ENCODE measurements at regions not wholly inside any gene's neighbourhood (a gene's known extent, or its start where the extent isn't known, plus 50 kb on each side); places are given as distances from the start of the nearest gene placed in this dataset.

GRCh38 chr2:230657906-230658305 is 54.7 kb upstream of the CAB39 start:
- ChIA-PET POLR2A (no interaction called here), CTCF (interaction anchor here (1.1 kb wide), 1 partner anchor 30 kb away, joined by 3 read pairs; no protein-coding TSS in a partner anchor)
- H3K36me3 ChIP-seq (ENCODE audit: control insufficient read depth, insufficient read depth, low read length) = no peaks in the 10 kb centered on the region
- H3K27me3 ChIP-seq (ENCODE audit: control insufficient read depth, insufficient read depth, low read length) = no peaks in the 10 kb centered on the region
- TF ChIP-seq, protein P1, sequence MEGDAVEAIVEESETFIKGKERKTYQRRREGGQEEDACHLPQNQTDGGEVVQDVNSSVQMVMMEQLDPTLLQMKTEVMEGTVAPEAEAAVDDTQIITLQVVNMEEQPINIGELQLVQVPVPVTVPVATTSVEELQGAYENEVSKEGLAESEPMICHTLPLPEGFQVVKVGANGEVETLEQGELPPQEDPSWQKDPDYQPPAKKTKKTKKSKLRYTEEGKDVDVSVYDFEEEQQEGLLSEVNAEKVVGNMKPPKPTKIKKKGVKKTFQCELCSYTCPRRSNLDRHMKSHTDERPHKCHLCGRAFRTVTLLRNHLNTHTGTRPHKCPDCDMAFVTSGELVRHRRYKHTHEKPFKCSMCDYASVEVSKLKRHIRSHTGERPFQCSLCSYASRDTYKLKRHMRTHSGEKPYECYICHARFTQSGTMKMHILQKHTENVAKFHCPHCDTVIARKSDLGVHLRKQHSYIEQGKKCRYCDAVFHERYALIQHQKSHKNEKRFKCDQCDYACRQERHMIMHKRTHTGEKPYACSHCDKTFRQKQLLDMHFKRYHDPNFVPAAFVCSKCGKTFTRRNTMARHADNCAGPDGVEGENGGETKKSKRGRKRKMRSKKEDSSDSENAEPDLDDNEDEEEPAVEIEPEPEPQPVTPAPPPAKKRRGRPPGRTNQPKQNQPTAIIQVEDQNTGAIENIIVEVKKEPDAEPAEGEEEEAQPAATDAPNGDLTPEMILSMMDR (IDR thresholded peaks at IDR 0.05; ENCODE audit: insufficient read depth, low read depth, low read length) = no peak
- DNase-seq (ENCODE audit: low read depth) = no peak
- no peak overlapping the region for H3K4me3 ChIP-seq (ENCODE audit: low read depth, low read length)

GRCh38 chr2:230658577-230658876 is 54.1 kb upstream of the CAB39 start:
- Histone ChIP-seq H3K27me3 (ENCODE audit: control insufficient read depth, insufficient read depth, low read length) (no peaks in the 10 kb centered on the region), H3K4me3 (ENCODE audit: low read depth, low read length) (no peak overlapping the region), H3K36me3 (ENCODE audit: control insufficient read depth, insufficient read depth, low read length) (no peaks in the 10 kb centered on the region)
- DNase-seq (ENCODE audit: low read depth) = no peak
- ChIA-PET CTCF (interaction anchor here (1.1 kb wide), 1 partner anchor 31 kb away, joined by 3 read pairs; no protein-coding TSS in a partner anchor), POLR2A (no interaction called here)
- TF ChIP-seq, protein P1 (IDR thresholded peaks at IDR 0.05; ENCODE audit: insufficient read depth, low read depth, low read length) = no peak

GRCh38 chr2:230658877-230659652 is 53.6 kb upstream of the CAB39 start:
- H3K4me3 ChIP-seq (ENCODE audit: low read depth, low read length) = no peak overlapping the region
- no peaks in the 10 kb centered on the region for H3K36me3 ChIP-seq (ENCODE audit: control insufficient read depth, insufficient read depth, low read length)
- CTCF ChIA-PET = interaction anchor here (0.6 to 0.9 kb wide), 2 partner anchors 10 to 17 kb away, joined by 3 to 4 read pairs; no protein-coding TSS in a partner anchor
- no peak for DNase-seq (ENCODE audit: low read depth)
- H3K27me3 ChIP-seq (ENCODE audit: control insufficient read depth, insufficient read depth, low read length) = no peaks in the 10 kb centered on the region
- POLR2A ChIA-PET = no interaction called here
- TF ChIP-seq, protein P1 (IDR thresholded peaks at IDR 0.05; ENCODE audit: insufficient read depth, low read depth, low read length) = no peak

DNA sequence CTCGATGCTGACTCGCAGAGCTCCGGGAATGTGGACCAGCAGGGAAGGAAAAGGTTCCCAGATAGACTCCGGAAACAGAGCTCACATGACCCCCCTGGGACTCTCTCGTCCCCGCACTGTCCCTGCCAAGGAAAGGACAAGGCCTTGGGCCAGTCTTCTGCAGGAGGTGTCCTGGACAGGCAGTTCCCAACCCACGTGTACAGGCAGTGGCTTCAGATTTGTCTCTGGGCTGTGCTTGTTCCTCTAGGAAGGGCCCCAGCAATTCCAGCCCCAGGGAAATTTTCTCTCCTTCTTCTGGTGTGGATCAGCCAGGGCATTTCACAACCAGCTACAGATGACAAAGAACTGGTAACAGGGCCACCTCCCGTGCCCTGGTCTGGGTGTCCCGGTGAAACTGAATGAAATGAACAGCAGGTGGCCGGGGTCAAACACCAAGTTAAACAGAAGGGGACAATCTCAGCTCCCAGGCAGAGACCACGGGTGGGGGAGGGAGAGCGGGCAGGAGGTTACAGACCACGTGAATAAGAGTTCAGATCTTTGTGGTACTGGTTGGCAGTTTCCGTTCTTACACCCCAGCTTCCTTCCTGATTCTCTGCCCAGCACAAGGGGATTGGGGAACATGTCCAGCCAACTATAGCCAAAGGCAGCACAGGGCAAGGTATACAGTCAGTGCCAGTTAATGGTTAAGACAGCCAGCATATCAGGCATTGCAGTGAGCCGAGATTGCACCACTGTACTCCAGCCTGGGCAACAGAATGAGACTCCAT is 52.2 kb upstream of the CAB39 start:
- no peak overlapping the region for H3K4me3 ChIP-seq (ENCODE audit: low read depth, low read length)
- CTCF ChIA-PET = interaction anchor here (0.9 to 1.0 kb wide), 2 partner anchors 12 to 44 kb away, joined by 3 read pairs; no protein-coding TSS in a partner anchor
- H3K36me3 ChIP-seq (ENCODE audit: control insufficient read depth, insufficient read depth, low read length) = no peaks in the 10 kb centered on the region
- no peak for DNase-seq (ENCODE audit: low read depth)
- POLR2A ChIA-PET = no interaction called here
- TF ChIP-seq, protein P1 (IDR thresholded peaks at IDR 0.05; ENCODE audit: insufficient read depth, low read depth, low read length) = no peak
- H3K27me3 ChIP-seq (ENCODE audit: control insufficient read depth, insufficient read depth, low read length) = no peaks in the 10 kb centered on the region
